ENCODE measurements at regions not wholly inside any gene's neighbourhood (a gene's known extent, or its start where the extent isn't known, plus 50 kb on each side); places are given as distances from the start of the nearest gene placed in this dataset.

DNA sequence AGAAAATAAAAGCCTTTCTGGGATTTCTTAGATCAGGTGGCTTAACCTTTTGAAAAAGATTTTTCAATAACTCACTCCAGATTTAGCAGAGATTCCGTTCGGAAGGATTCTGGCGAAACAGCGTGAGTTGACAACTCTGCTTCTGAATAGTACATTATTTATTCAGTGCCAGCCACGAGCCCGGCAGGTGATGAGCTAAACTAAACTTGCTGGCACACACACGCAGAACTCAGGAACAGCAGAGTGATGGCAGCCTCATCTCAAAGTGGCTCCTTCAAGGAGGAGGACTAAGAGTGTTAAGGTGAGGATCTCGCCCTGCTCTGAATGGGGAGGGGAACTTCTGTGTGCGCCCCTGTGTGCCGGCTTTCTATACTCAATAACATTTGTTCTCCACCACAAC lies 114.3 kb downstream of the FAM43A start:
- no peak for TF ChIP-seq REST (IDR thresholded peaks at IDR 0.05; ENCODE audit: insufficient read depth in 1 of 2, low read depth in 2 of 2, low read length in 1 of 2)
- TF ChIP-seq CTCF (IDR thresholded peaks at IDR 0.05) = no peak
- no peak for TF ChIP-seq TCF7L2 (IDR thresholded peaks at IDR 0.05; ENCODE audit: low read depth, low read length)

Measured in Panc1 (cell line).